ES-I3 (cell line): ENCODE measurements at regions not wholly inside any gene's neighbourhood (a gene's known extent, or its start where the extent isn't known, plus 50 kb on each side); places are given as distances from the start of the nearest gene placed in this dataset.

Experiments used
- H3K36me3 ChIP-seq: 2 replicates; pipeline ENCODE4 v1.6.1; 2013; ENCODE audit warnings: mild to moderate bottlenecking, low read length, control low read depth, moderate library complexity; ENCODE audit not compliant: insufficient read depth
- H3K4me1 ChIP-seq: 2 replicates; pipeline ENCODE4 v1.6.1; 2013; ENCODE audit warnings: mild to moderate bottlenecking, control low read depth, low read length; ENCODE audit not compliant: insufficient read depth
- H3K9ac ChIP-seq: 2 replicates; pipeline ENCODE4 v1.6.1; 2013; ENCODE audit warnings: low read depth, mild to moderate bottlenecking, low read length, moderate library complexity
- H3K9me3 ChIP-seq: 2 replicates; pipeline ENCODE4 v1.6.1; 2013; ENCODE audit warnings: mild to moderate bottlenecking, low read length, moderate library complexity; ENCODE audit not compliant: control insufficient read depth, insufficient read depth

- Histone ChIP-seq H3K36me3 (no peaks in the 10 kb centered on the region), H3K9ac (no peak overlapping the region), H3K4me1 (0 out of 2 replicates have a peak, but pooled peaks cover 6% of the 10 kb centered on the region), H3K9me3 (no peaks in the 10 kb centered on the region)
These were observed 155.6 kb downstream of the WNT5A start for GRCh38 chr3:55331524-55331923.

DNA sequence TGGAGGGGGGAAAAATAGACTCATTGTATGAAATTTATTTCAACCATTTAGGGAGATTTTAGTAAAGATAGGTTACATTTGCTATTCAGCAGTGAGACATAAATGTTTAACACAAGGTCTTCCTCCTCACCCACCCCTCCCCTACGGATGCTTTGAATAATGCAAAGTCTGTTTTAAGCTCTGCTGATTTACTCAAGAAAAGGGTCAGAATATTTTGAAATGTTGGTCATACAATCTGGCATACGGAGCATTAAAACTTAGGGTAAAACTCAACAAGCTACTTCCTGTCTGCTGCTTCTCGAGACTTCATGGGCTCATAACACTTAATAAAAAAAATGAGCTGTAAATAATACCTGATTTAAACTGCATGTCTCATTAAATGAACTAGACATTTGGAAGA, 156.3 kb downstream of the WNT5A start:
- Histone ChIP-seq H3K9ac (no peak overlapping the region), H3K9me3 (no peaks in the 10 kb centered on the region), H3K36me3 (no peaks in the 10 kb centered on the region), H3K4me1 (0 out of 2 replicates have a peak, but pooled peaks cover 6% of the 10 kb centered on the region)

DNA sequence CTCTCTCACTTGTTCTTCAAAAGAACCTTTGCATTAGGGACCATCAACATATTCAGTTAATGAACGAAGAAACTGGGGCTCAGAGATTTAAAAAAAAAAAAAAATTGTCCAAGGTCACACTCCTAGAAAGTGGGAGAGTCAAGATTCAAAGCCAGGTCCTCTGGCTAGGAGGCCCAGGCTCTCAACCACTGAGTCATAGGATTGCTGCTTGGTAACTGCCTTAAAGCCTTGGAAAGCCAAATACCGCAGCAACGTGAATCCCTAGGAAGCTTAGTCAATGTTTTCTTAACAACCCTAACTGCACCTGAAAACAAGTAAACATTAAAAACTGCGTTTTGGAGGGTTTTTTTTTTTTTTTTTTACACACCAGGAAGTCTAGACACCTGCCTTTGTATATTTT, 156.8 kb downstream of the WNT5A start:
- 0 out of 2 replicates have a peak, but pooled peaks cover 6% of the 10 kb centered on the region for H3K4me1 ChIP-seq
- H3K36me3 ChIP-seq: no peaks in the 10 kb centered on the region
- H3K9ac ChIP-seq: no peak overlapping the region
- H3K9me3 ChIP-seq: no peaks in the 10 kb centered on the region

GRCh38 chr3:55329849-55330248, 157.3 kb downstream of the WNT5A start:
- no peaks in the 10 kb centered on the region for H3K9me3 ChIP-seq
- no peaks in the 10 kb centered on the region for H3K36me3 ChIP-seq
- H3K9ac ChIP-seq: no peak overlapping the region
- 0 out of 2 replicates have a peak, but pooled peaks cover 6% of the 10 kb centered on the region for H3K4me1 ChIP-seq

GRCh38 chr3:55327131-55327920, 159.8 kb downstream of the WNT5A start:
- H3K4me1 ChIP-seq: 0 out of 2 replicates have a peak, but pooled peaks cover 6% of the 10 kb centered on the region
- H3K9ac ChIP-seq: no peak overlapping the region
- no peaks in the 10 kb centered on the region for H3K36me3 ChIP-seq
- no peaks in the 10 kb centered on the region for H3K9me3 ChIP-seq

GRCh38 chr3:55322638-55323037, 164.5 kb downstream of the WNT5A start:
- Histone ChIP-seq H3K9me3 (no peaks in the 10 kb centered on the region), H3K9ac (no peak overlapping the region), H3K36me3 (no peaks in the 10 kb centered on the region), H3K4me1 (no peaks in the 10 kb centered on the region)

GRCh38 chr3:55320928-55321327, 166.2 kb downstream of the WNT5A start:
- no peaks in the 10 kb centered on the region for H3K9me3 ChIP-seq
- H3K4me1 ChIP-seq: no peaks in the 10 kb centered on the region
- H3K9ac ChIP-seq: no peak overlapping the region
- H3K36me3 ChIP-seq: no peaks in the 10 kb centered on the region

DNA sequence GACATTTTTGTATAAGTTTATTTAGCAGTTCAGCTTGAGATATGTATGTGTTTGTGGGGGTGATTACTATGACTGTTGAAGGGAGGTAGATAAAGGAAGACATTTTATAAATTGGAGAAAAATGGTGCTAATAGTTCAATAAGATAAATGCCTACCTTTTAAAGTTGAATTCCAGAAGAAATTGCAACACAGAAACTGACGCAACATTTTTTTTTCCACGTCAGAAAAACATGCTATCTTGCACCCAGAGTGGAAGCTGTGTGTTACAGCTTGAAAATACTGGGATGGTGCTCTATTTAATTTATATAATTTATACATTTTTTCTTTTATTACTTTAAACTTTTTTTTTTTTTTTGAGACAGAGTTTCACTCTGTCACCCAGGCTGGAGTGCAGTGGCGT, 171.7 kb downstream of the WNT5A start:
- no peaks in the 10 kb centered on the region for H3K4me1 ChIP-seq
- no peaks in the 10 kb centered on the region for H3K9me3 ChIP-seq
- H3K9ac ChIP-seq: no peak overlapping the region
- no peaks in the 10 kb centered on the region for H3K36me3 ChIP-seq

GRCh38 chr3:55313666-55314065, 173.4 kb downstream of the WNT5A start:
- no peaks in the 10 kb centered on the region for H3K9me3 ChIP-seq
- no peak overlapping the region for H3K9ac ChIP-seq
- H3K4me1 ChIP-seq: no peaks in the 10 kb centered on the region
- no peaks in the 10 kb centered on the region for H3K36me3 ChIP-seq

DNA sequence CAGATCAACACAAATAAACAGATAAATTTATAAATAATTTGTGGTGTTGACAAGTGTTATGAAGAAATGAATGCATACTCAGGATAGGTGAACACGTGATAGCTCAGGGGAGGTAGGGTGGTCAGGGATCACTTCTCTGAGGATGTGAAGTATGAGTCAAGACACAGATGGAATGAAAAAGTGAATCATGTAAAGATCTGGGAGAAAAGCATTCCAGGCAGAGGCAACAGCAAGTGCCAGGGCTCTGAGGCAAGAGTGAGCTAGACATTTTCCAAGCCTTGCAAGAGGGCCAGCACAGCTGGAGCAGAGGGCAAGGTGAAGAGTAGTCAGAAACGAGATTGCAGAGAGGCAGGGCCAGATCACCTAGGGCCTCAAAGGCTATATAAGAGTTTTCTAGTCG, 177.8 kb downstream of the WNT5A start:
- no peak overlapping the region for H3K9ac ChIP-seq
- no peaks in the 10 kb centered on the region for H3K36me3 ChIP-seq
- no peaks in the 10 kb centered on the region for H3K4me1 ChIP-seq
- H3K9me3 ChIP-seq: no peaks in the 10 kb centered on the region

GRCh38 chr3:55307622-55308021, 179.5 kb downstream of the WNT5A start:
- H3K9ac ChIP-seq: no peak overlapping the region
- H3K36me3 ChIP-seq: no peaks in the 10 kb centered on the region
- no peaks in the 10 kb centered on the region for H3K9me3 ChIP-seq
- H3K4me1 ChIP-seq: no peaks in the 10 kb centered on the region

- Histone ChIP-seq H3K9me3 (no peaks in the 10 kb centered on the region), H3K9ac (no peak overlapping the region), H3K36me3 (no peaks in the 10 kb centered on the region), H3K4me1 (no peaks in the 10 kb centered on the region)
These were observed 181.2 kb downstream of the WNT5A start for GRCh38 chr3:55305696-55306485.

- H3K4me1 ChIP-seq: no peaks in the 10 kb centered on the region
- no peaks in the 10 kb centered on the region for H3K9me3 ChIP-seq
- no peaks in the 10 kb centered on the region for H3K36me3 ChIP-seq
- H3K9ac ChIP-seq: no peak overlapping the region
These were observed 186.4 kb downstream of the WNT5A start for GRCh38 chr3:55300701-55301100.

- Histone ChIP-seq H3K9me3 (no peaks in the 10 kb centered on the region), H3K9ac (no peak overlapping the region), H3K36me3 (no peaks in the 10 kb centered on the region), H3K4me1 (peaks cover 5% of the 10 kb centered on the region; the same call in 1 of the 2 replicates)
These were observed 189.4 kb downstream of the WNT5A start for GRCh38 chr3:55297706-55298105.

DNA sequence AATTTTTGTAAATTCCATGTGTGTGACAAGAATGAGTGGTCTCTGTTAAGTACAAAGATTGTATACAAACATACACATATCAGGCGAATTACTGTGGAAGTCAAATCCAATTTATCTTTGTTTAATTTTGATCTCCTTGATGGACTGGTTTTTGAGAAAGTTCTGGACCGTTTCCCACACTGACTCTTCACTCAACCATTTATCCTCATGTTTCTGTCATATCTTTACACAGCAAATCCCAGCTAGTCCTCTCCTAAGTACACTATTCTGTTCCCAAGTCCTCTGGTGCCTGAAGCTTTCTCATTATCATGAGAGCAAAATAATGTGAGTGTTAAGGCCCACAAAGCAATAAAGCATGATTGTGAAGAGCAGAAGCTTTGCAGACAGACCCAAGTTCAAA, 189.9 kb downstream of the WNT5A start:
- no peak overlapping the region for H3K9ac ChIP-seq
- H3K9me3 ChIP-seq: no peaks in the 10 kb centered on the region
- peaks cover 9% of the 10 kb centered on the region; the same call in 1 of the 2 replicates for H3K4me1 ChIP-seq
- H3K36me3 ChIP-seq: no peaks in the 10 kb centered on the region
